ENCODE measurements at regions not wholly inside any gene's neighbourhood (a gene's known extent, or its start where the extent isn't known, plus 50 kb on each side); places are given as distances from the start of the nearest gene placed in this dataset.

- BruUV-seq (replicated peaks), result no TSS peak
- Mint-ChIP-seq H3K36me3 (ENCODE audit: insufficient read depth, unreplicated experiment) (no peaks in the 10 kb centered on the region), H3K4me3 (ENCODE audit: unreplicated experiment) (no peak overlapping the region), H3K27me3 (ENCODE audit: insufficient read depth, unreplicated experiment) (no peaks in the 10 kb centered on the region), H3K27ac (ENCODE audit: low read depth, unreplicated experiment) (no peak overlapping the region), H3K9me3 (ENCODE audit: unreplicated experiment) (no peaks in the 10 kb centered on the region), H3K4me1 (ENCODE audit: insufficient read depth, unreplicated experiment) (no peaks in the 10 kb centered on the region)
- CTCF ChIA-PET, result no interaction called here
- TF ChIP-seq CTCF (IDR thresholded peaks at IDR 0.05; ENCODE audit: unreplicated experiment), result no peak
- POLR2A ChIA-PET, result no interaction called here
- no peak for DNase-seq (ENCODE audit: unreplicated experiment)
- intact Hi-C loops (cut with micrococcal nuclease), result no loop called here
These were observed 395.0 kb upstream of the TBX3 start for GRCh38 chr12:115078990-115079389.

GRCh38 chr12:115078334-115078733 lies 394.4 kb upstream of the TBX3 start:
- ChIA-PET POLR2A (no interaction called here), CTCF (no interaction called here)
- no TSS peak for BruUV-seq (replicated peaks)
- Mint-ChIP-seq H3K4me1 (ENCODE audit: insufficient read depth, unreplicated experiment) (no peaks in the 10 kb centered on the region), H3K4me3 (ENCODE audit: unreplicated experiment) (no peak overlapping the region), H3K9me3 (ENCODE audit: unreplicated experiment) (no peaks in the 10 kb centered on the region), H3K36me3 (ENCODE audit: insufficient read depth, unreplicated experiment) (no peaks in the 10 kb centered on the region), H3K27ac (ENCODE audit: low read depth, unreplicated experiment) (no peak overlapping the region), H3K27me3 (ENCODE audit: insufficient read depth, unreplicated experiment) (no peaks in the 10 kb centered on the region)
- DNase-seq (ENCODE audit: unreplicated experiment), result no peak
- TF ChIP-seq CTCF (IDR thresholded peaks at IDR 0.05; ENCODE audit: unreplicated experiment), result no peak
- intact Hi-C loops (cut with micrococcal nuclease), result no loop called here

- no peaks in the 10 kb centered on the region for H3K27me3 Mint-ChIP-seq (ENCODE audit: insufficient read depth, unreplicated experiment)
These were observed 391.7 kb upstream of the TBX3 start for GRCh38 chr12:115075552-115076170.

GRCh38 chr12:115074617-115075016 lies 390.6 kb upstream of the TBX3 start:
- Mint-ChIP-seq H3K27ac (ENCODE audit: low read depth, unreplicated experiment) (no peak overlapping the region), H3K36me3 (ENCODE audit: insufficient read depth, unreplicated experiment) (no peaks in the 10 kb centered on the region), H3K27me3 (ENCODE audit: insufficient read depth, unreplicated experiment) (no peaks in the 10 kb centered on the region), H3K4me1 (ENCODE audit: insufficient read depth, unreplicated experiment) (no peaks in the 10 kb centered on the region), H3K9me3 (ENCODE audit: unreplicated experiment) (peaks cover 8% of the 10 kb centered on the region), H3K4me3 (ENCODE audit: unreplicated experiment) (no peak overlapping the region)
- no peak for DNase-seq (ENCODE audit: unreplicated experiment)
- CTCF ChIA-PET, result no interaction called here
- intact Hi-C loops (cut with micrococcal nuclease), result no loop called here
- POLR2A ChIA-PET, result no interaction called here
- TF ChIP-seq CTCF (IDR thresholded peaks at IDR 0.05; ENCODE audit: unreplicated experiment), result no peak
- no TSS peak for BruUV-seq (replicated peaks)

More at GRCh38 chr12:115075552-115076170, 391.7 kb upstream of the TBX3 start:
- Mint-ChIP-seq H3K4me1 (ENCODE audit: insufficient read depth, unreplicated experiment) (no peaks in the 10 kb centered on the region), H3K36me3 (ENCODE audit: insufficient read depth, unreplicated experiment) (no peaks in the 10 kb centered on the region), H3K27ac (ENCODE audit: low read depth, unreplicated experiment) (no peak overlapping the region), H3K4me3 (ENCODE audit: unreplicated experiment) (no peak overlapping the region), H3K9me3 (ENCODE audit: unreplicated experiment) (no peaks in the 10 kb centered on the region)
- no TSS peak for BruUV-seq (replicated peaks)
- ChIA-PET POLR2A (no interaction called here), CTCF (interaction anchor here (0.6 kb wide), 1 partner anchor 36 kb away, joined by 4 read pairs; no protein-coding TSS in a partner anchor)
- no peak for DNase-seq (ENCODE audit: unreplicated experiment)
- intact Hi-C loops (cut with micrococcal nuclease), result no loop called here
- no peak for TF ChIP-seq CTCF (IDR thresholded peaks at IDR 0.05; ENCODE audit: unreplicated experiment)
